ENCODE measurements at regions not wholly inside any gene's neighbourhood (a gene's known extent, or its start where the extent isn't known, plus 50 kb on each side); places are given as distances from the start of the nearest gene placed in this dataset.

GRCh38 chr12:22798116-22798515, 173.1 kb downstream of the ETNK1 start:
- ChIA-PET CTCF (no interaction called here), POLR2A (no interaction called here)
- Mint-ChIP-seq H3K4me3 (no peak overlapping the region), H3K36me3 (ENCODE audit: low read depth) (no peaks in the 10 kb centered on the region), H3K4me1 (ENCODE audit: low read depth) (no peaks in the 10 kb centered on the region), H3K27me3 (no peaks in the 10 kb centered on the region), H3K27ac (no peak overlapping the region), H3K9me3 (no peaks in the 10 kb centered on the region)
- Histone ChIP-seq H3K36me3 (ENCODE audit: insufficient read depth, low read length) (no peaks in the 10 kb centered on the region), H3K9me3 (ENCODE audit: control insufficient read depth in 1 of 2, insufficient read depth in 1 of 2, low read length in 2 of 2) (no peaks in the 10 kb centered on the region), H3K4me3 (ENCODE audit: low read length) (no peak overlapping the region), H3K4me1 (ENCODE audit: insufficient read depth, low read length) (no peaks in the 10 kb centered on the region), H3K27me3 (ENCODE audit: control insufficient read depth in 1 of 2, insufficient read depth in 2 of 2, low read length in 2 of 2) (no peaks in the 10 kb centered on the region), H3K27ac (ENCODE audit: low read depth in 1 of 2, low read length in 2 of 2) (no peak overlapping the region)
- no peak for DNase-seq
- ATAC-seq (ENCODE audit: poor library complexity): no peak
- intact Hi-C loops (cut with DNase I, micrococcal nuclease): no loop called here
- TF ChIP-seq, protein P1, sequence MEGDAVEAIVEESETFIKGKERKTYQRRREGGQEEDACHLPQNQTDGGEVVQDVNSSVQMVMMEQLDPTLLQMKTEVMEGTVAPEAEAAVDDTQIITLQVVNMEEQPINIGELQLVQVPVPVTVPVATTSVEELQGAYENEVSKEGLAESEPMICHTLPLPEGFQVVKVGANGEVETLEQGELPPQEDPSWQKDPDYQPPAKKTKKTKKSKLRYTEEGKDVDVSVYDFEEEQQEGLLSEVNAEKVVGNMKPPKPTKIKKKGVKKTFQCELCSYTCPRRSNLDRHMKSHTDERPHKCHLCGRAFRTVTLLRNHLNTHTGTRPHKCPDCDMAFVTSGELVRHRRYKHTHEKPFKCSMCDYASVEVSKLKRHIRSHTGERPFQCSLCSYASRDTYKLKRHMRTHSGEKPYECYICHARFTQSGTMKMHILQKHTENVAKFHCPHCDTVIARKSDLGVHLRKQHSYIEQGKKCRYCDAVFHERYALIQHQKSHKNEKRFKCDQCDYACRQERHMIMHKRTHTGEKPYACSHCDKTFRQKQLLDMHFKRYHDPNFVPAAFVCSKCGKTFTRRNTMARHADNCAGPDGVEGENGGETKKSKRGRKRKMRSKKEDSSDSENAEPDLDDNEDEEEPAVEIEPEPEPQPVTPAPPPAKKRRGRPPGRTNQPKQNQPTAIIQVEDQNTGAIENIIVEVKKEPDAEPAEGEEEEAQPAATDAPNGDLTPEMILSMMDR (IDR thresholded peaks at IDR 0.05): no peak

DNA sequence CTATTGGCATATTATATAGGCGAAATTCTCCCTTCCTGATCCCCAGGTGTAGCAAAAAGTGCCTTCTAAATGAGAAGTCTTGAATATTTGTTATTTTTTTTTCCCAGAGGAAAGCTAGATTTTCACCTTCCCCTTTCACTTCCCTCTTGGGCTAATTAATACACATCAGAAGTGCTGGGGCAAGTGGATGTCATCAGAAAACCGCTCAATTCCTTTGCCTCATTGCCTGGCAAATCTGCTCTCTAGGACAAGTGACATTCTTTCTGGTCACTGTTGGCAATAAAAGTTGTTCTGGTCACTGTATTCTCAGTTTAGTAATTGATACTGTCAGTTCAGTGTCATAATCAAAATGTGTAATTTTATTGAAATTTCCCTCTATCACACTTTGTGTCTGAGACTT, 174.5 kb downstream of the ETNK1 start:
- Histone ChIP-seq H3K4me1 (ENCODE audit: insufficient read depth, low read length) (no peaks in the 10 kb centered on the region), H3K9me3 (ENCODE audit: control insufficient read depth in 1 of 2, insufficient read depth in 1 of 2, low read length in 2 of 2) (no peaks in the 10 kb centered on the region), H3K36me3 (ENCODE audit: insufficient read depth, low read length) (no peaks in the 10 kb centered on the region), H3K27me3 (ENCODE audit: control insufficient read depth in 1 of 2, insufficient read depth in 2 of 2, low read length in 2 of 2) (no peaks in the 10 kb centered on the region), H3K27ac (ENCODE audit: low read depth in 1 of 2, low read length in 2 of 2) (no peak overlapping the region), H3K4me3 (ENCODE audit: low read length) (no peak overlapping the region)
- no peak overlapping the region for H3K4me3 Mint-ChIP-seq
- no peaks in the 10 kb centered on the region for H3K4me1 Mint-ChIP-seq (ENCODE audit: low read depth)
- ATAC-seq (ENCODE audit: poor library complexity) (no peak), DNase-seq (no peak)
- no peaks in the 10 kb centered on the region for H3K36me3 Mint-ChIP-seq (ENCODE audit: low read depth)
- H3K27ac Mint-ChIP-seq: no peak overlapping the region
- H3K27me3 Mint-ChIP-seq: no peaks in the 10 kb centered on the region
- intact Hi-C loops (cut with DNase I, micrococcal nuclease): no loop called here
- TF ChIP-seq, protein P1 (IDR thresholded peaks at IDR 0.05): no peak
- CTCF ChIA-PET: no interaction called here
- H3K9me3 Mint-ChIP-seq: no peaks in the 10 kb centered on the region
- POLR2A ChIA-PET: no interaction called here

- ChIA-PET POLR2A (no interaction called here), CTCF (no interaction called here)
- intact Hi-C loops (cut with DNase I, micrococcal nuclease): no loop called here
- Mint-ChIP-seq H3K27me3 (no peaks in the 10 kb centered on the region), H3K36me3 (ENCODE audit: low read depth) (no peaks in the 10 kb centered on the region), H3K9me3 (no peaks in the 10 kb centered on the region), H3K4me1 (ENCODE audit: low read depth) (no peaks in the 10 kb centered on the region), H3K4me3 (no peak overlapping the region), H3K27ac (no peak overlapping the region)
- H3K27ac ChIP-seq (ENCODE audit: low read depth in 1 of 2, low read length in 2 of 2): no peak overlapping the region
- H3K36me3 ChIP-seq (ENCODE audit: insufficient read depth, low read length): no peaks in the 10 kb centered on the region
- TF ChIP-seq, protein P1 (IDR thresholded peaks at IDR 0.05): no peak
- DNase-seq (no peak), ATAC-seq (ENCODE audit: poor library complexity) (no peak)
- H3K27me3 ChIP-seq (ENCODE audit: control insufficient read depth in 1 of 2, insufficient read depth in 2 of 2, low read length in 2 of 2): no peaks in the 10 kb centered on the region
- H3K4me3 ChIP-seq (ENCODE audit: low read length): no peak overlapping the region
- H3K4me1 ChIP-seq (ENCODE audit: insufficient read depth, low read length): no peaks in the 10 kb centered on the region
- H3K9me3 ChIP-seq (ENCODE audit: control insufficient read depth in 1 of 2, insufficient read depth in 1 of 2, low read length in 2 of 2): no peaks in the 10 kb centered on the region
Observed at GRCh38 chr12:22800332-22800731, 175.4 kb downstream of the ETNK1 start.

All from CD4-positive, alpha-beta T cell (primary cell).